DND-41 (cell line): ENCODE measurements at regions not wholly inside any gene's neighbourhood (a gene's known extent, or its start where the extent isn't known, plus 50 kb on each side); places are given as distances from the start of the nearest gene placed in this dataset.

Experiments used
- ATAC-seq: fragments of 200-7000 bp; cut with Tn5 transposase; 3 replicates; pipeline ENCODE4 v1.9.1; 2021; ENCODE audit warnings: low read depth; ENCODE audit not compliant: insufficient read depth
- DNase-seq: peaks from one replicate; pipeline ENCODE4 v3.0.0-alpha.2; 2020
- H2AFZ ChIP-seq: 2 replicates; pipeline ENCODE4 v1.6.0; 2012; ENCODE audit warnings: low read depth, low read length
- H3K27ac ChIP-seq: 2 replicates; pipeline ENCODE4 v1.5.1; 2012; ENCODE audit warnings: low read length, inconsistent platforms
- H3K27me3 ChIP-seq: fragments of 200-600 bp; sonication (generic); 2 replicates; pipeline ENCODE4 v1.6.0; 2012; ENCODE audit warnings: low read length, mild to moderate bottlenecking, inconsistent platforms; ENCODE audit not compliant: insufficient read depth, poor library complexity
- H3K36me3 ChIP-seq: 2 replicates; pipeline ENCODE4 v1.5.1; 2012; ENCODE audit warnings: low read length, inconsistent platforms; ENCODE audit not compliant: insufficient read depth
- H3K4me1 ChIP-seq: 2 replicates; pipeline ENCODE4 v1.5.1; 2012; ENCODE audit warnings: mild to moderate bottlenecking, low read length; ENCODE audit not compliant: insufficient read depth
- H3K4me2 ChIP-seq: 2 replicates; pipeline ENCODE4 v1.6.0; 2012; ENCODE audit warnings: mild to moderate bottlenecking, moderate library complexity, low read length, inconsistent platforms; ENCODE audit not compliant: insufficient read depth
- H3K4me3 ChIP-seq, 2 experiments: fragments of 200-600 bp in 1 of 2; shearing (Covaris generic) in 1 of 2; 2 replicates each; pipeline ENCODE4 v1.5.1; 2012 to 2016; ENCODE audit warnings: inconsistent platforms in 2 of 2, low read length in 2 of 2, mild to moderate bottlenecking in 2 of 2, low read depth in 1 of 2, moderate library complexity in 1 of 2
- H3K79me2 ChIP-seq: 2 replicates; pipeline ENCODE4 v1.6.0; 2012; ENCODE audit warnings: low read length, inconsistent platforms; ENCODE audit not compliant: insufficient read depth
- H3K9ac ChIP-seq: 2 replicates; pipeline ENCODE4 v1.6.0; 2012; ENCODE audit warnings: low read depth, mild to moderate bottlenecking, inconsistent platforms, low read length, moderate library complexity
- H3K9me3 ChIP-seq: 2 replicates; pipeline ENCODE4 v1.5.1; 2012; ENCODE audit warnings: low read length, moderate library complexity, mild to moderate bottlenecking, inconsistent platforms; ENCODE audit not compliant: insufficient read depth, severe bottlenecking
- H4K20me1 ChIP-seq: 2 replicates; pipeline ENCODE4 v1.6.0; 2012; ENCODE audit warnings: low read length; ENCODE audit not compliant: insufficient read depth
- CTCF ChIP-seq: IDR thresholded peaks from 2 replicates; pipeline ENCODE4 v1.5.1; 2012; ENCODE audit warnings: borderline replicate concordance, low read length, moderate library complexity, mild to moderate bottlenecking; ENCODE audit not compliant: poor library complexity, severe bottlenecking; ENCODE audit errors: extremely low read depth
- EZH2 ChIP-seq: IDR thresholded peaks from 3 replicates; pipeline ENCODE4 v1.6.1; 2012; ENCODE audit warnings: borderline replicate concordance, low read depth, mild to moderate bottlenecking, moderate library complexity, low read length, inconsistent platforms; ENCODE audit not compliant: severe bottlenecking

- TF ChIP-seq CTCF = no peak
- TF ChIP-seq EZH2 = no peak
- no peak overlapping the region for H3K27ac ChIP-seq
- no peak overlapping the region for H2AFZ ChIP-seq
- no peak overlapping the region for H3K4me2 ChIP-seq
- ATAC-seq = no peak
- H3K4me1 ChIP-seq = no peaks in the 10 kb centered on the region
- H3K79me2 ChIP-seq = no peaks in the 10 kb centered on the region
- DNase-seq = no peak
- H3K9ac ChIP-seq = no peak overlapping the region
- no peaks in the 10 kb centered on the region for H4K20me1 ChIP-seq
- no peaks in the 10 kb centered on the region for H3K9me3 ChIP-seq
- H3K27me3 ChIP-seq = no peaks in the 10 kb centered on the region
- no peaks in the 10 kb centered on the region for H3K36me3 ChIP-seq
- H3K4me3 ChIP-seq = no peak overlapping the region
Measured at GRCh38 chr12:97685360-97685759, 222.8 kb downstream of the RMST start.

GRCh38 chr12:97701901-97702300 is 239.3 kb downstream of the RMST start:
- Histone ChIP-seq H3K9ac (no peak overlapping the region), H4K20me1 (no peaks in the 10 kb centered on the region), H3K27me3 (no peaks in the 10 kb centered on the region), H2AFZ (no peak overlapping the region), H3K4me3 (no peak overlapping the region), H3K27ac (no peak overlapping the region), H3K4me2 (no peak overlapping the region), H3K4me1 (no peaks in the 10 kb centered on the region), H3K9me3 (no peaks in the 10 kb centered on the region), H3K79me2 (no peaks in the 10 kb centered on the region), H3K36me3 (no peaks in the 10 kb centered on the region)
- no peak for ATAC-seq
- no peak for TF ChIP-seq EZH2
- no peak for TF ChIP-seq CTCF
- no peak for DNase-seq

- no peak overlapping the region for H3K27ac ChIP-seq
Measured at GRCh38 chr12:97711392-97711791, 248.8 kb downstream of the RMST start.

More at GRCh38 chr12:97711392-97711791, 248.8 kb downstream of the RMST start:
- no peak for TF ChIP-seq EZH2
- TF ChIP-seq CTCF = no peak
- H3K79me2 ChIP-seq = no peaks in the 10 kb centered on the region
- DNase-seq (no peak), ATAC-seq (no peak)
- H3K4me1 ChIP-seq = no peaks in the 10 kb centered on the region
- H3K9me3 ChIP-seq = no peaks in the 10 kb centered on the region
- H3K27me3 ChIP-seq = no peaks in the 10 kb centered on the region
- no peaks in the 10 kb centered on the region for H3K36me3 ChIP-seq
- no peak overlapping the region for H2AFZ ChIP-seq
- H4K20me1 ChIP-seq = no peaks in the 10 kb centered on the region
- H3K4me2 ChIP-seq = no peak overlapping the region
- no peak overlapping the region for H3K9ac ChIP-seq
- H3K4me3 ChIP-seq = no peak overlapping the region
